GM12878 (cell line): ENCODE measurements at regions not wholly inside any gene's neighbourhood (a gene's known extent, or its start where the extent isn't known, plus 50 kb on each side); places are given as distances from the start of the nearest gene placed in this dataset.

Experiments
- BHLHE40 ChIP-seq, 2 experiments: fragments of 450-650 bp in 1 of 2; IDR thresholded peaks; 2 replicates each; pipeline ENCODE4 v1.6.1; 2011 to 2017; ENCODE audit warnings: low read depth in 2 of 2, borderline replicate concordance in 1 of 2, improper control_type of control experiment in 1 of 2, low read length in 1 of 2, mild to moderate bottlenecking in 1 of 2
- HDAC6 ChIP-seq: fragments of 200-600 bp; sonication (generic); IDR thresholded peaks from one replicate; pipeline ENCODE4 v1.8.0; 2017; ENCODE audit warnings: antibody characterized with exemption; ENCODE audit not compliant: unreplicated experiment
- JUND ChIP-seq: IDR thresholded peaks from 2 replicates; pipeline ENCODE4 v1.6.1; 2012; ENCODE audit warnings: low read depth, mild to moderate bottlenecking, low read length, improper control_type of control experiment, moderate library complexity
- PRDM15 ChIP-seq: fragments of 450-650 bp; formaldehyde crosslinking; IDR thresholded peaks from 2 replicates; pipeline ENCODE4 v1.4.0; 2020; ENCODE audit warnings: mild to moderate bottlenecking, moderate library complexity
- REST ChIP-seq: IDR thresholded peaks from 2 replicates; pipeline ENCODE4 v1.6.1; 2012; ENCODE audit warnings: mild to moderate bottlenecking, low read depth, low read length
- USF1 ChIP-seq: IDR thresholded peaks from 2 replicates; pipeline ENCODE4 v1.6.1; 2011; ENCODE audit warnings: borderline replicate concordance, low read depth, mild to moderate bottlenecking, moderate library complexity, mixed read lengths, low read length; ENCODE audit not compliant: insufficient read depth; ENCODE audit errors: extremely low read length
- ZBTB4 ChIP-seq: fragments of 450-650 bp; formaldehyde crosslinking; IDR thresholded peaks from 2 replicates; pipeline ENCODE4 v1.4.0; 2022; ENCODE audit warnings: mild to moderate bottlenecking, moderate library complexity

- TF ChIP-seq USF1 (no peak), REST (no peak), HDAC6 (no peak), JUND (no peak), BHLHE40 (IDR thresholded peaks at IDR 0.05; ENCODE audit: borderline replicate concordance in 1 of 2, low read depth in 2 of 2, low read length in 1 of 2) (no peak), ZBTB4 (CRISPR knock-in tag) (no peak), PRDM15 (CRISPR knock-in tag) (no peak)
These were observed 279.6 kb upstream of the EDA2R start (continued) for GRCh38 chrX:66918511-66918910.
